WTC11 (cell line): ENCODE measurements at regions not wholly inside any gene's neighbourhood (a gene's known extent, or its start where the extent isn't known, plus 50 kb on each side); places are given as distances from the start of the nearest gene placed in this dataset.

Experiments
- CBFB ChIP-seq: sonication (generic); formaldehyde crosslinking; IDR thresholded peaks from 2 replicates; pipeline ENCODE4 v1.8.1; 2022; ENCODE audit warnings: mild to moderate bottlenecking, low read depth, missing genetic modification reagents
- ESRRA ChIP-seq: sonication (generic); formaldehyde crosslinking; IDR thresholded peaks from 2 replicates; pipeline ENCODE4 v1.8.1; 2022; ENCODE audit warnings: mild to moderate bottlenecking, missing genetic modification reagents, borderline replicate concordance
- GABPB1 ChIP-seq: sonication (generic); formaldehyde crosslinking; IDR thresholded peaks from 2 replicates; pipeline ENCODE4 v1.8.1; 2023; ENCODE audit warnings: mild to moderate bottlenecking, missing genetic modification reagents
- JUN ChIP-seq: sonication (generic); formaldehyde crosslinking; IDR thresholded peaks from 2 replicates; pipeline ENCODE4 v1.8.0; 2023; ENCODE audit warnings: mild to moderate bottlenecking, missing genetic modification reagents
- NR2C2 ChIP-seq: sonication (generic); formaldehyde crosslinking; IDR thresholded peaks from 2 replicates; pipeline ENCODE4 v1.8.0; 2022; ENCODE audit warnings: mild to moderate bottlenecking, missing genetic modification reagents
- NR3C1 ChIP-seq: sonication (generic); formaldehyde crosslinking; conservative IDR thresholded peaks from 2 replicates; pipeline ENCODE4 v1.8.1; 2023; ENCODE audit warnings: low read depth, mild to moderate bottlenecking, missing genetic modification reagents
- TF ChIP-seq, protein P1 (sequence below): sonication (generic); formaldehyde crosslinking; IDR thresholded peaks from 2 replicates; pipeline ENCODE4 v1.8.0; 2022; ENCODE audit warnings: mild to moderate bottlenecking, missing genetic modification reagents
- TF ChIP-seq, protein P2 (sequence below): fragments of 200-600 bp; IDR thresholded peaks from 2 replicates; pipeline ENCODE4 v1.8.0; 2022; ENCODE audit warnings: antibody characterized with exemption
- TF ChIP-seq, protein P3 (sequence below): sonication (generic); formaldehyde crosslinking; IDR thresholded peaks from 2 replicates; pipeline ENCODE4 v1.8.0; 2023; ENCODE audit warnings: missing genetic modification reagents
- TF ChIP-seq, protein P4 (sequence below): fragments of 250-450 bp; sonication (Bioruptor Pico); IDR thresholded peaks from 2 replicates; pipeline ENCODE4 v2.1.2; 2022; ENCODE audit warnings: mild to moderate bottlenecking, moderate library complexity
- TF ChIP-seq, protein P5 (sequence below): fragments of 250-450 bp; sonication (Bioruptor Pico); IDR thresholded peaks from 2 replicates; pipeline ENCODE4 v1.9.0; 2021; ENCODE audit warnings: mild to moderate bottlenecking
- TF ChIP-seq, protein P6 (sequence below): sonication (generic); formaldehyde crosslinking; IDR thresholded peaks from 2 replicates; pipeline ENCODE4 v1.8.0; 2022; ENCODE audit warnings: missing genetic modification reagents
- TF ChIP-seq, protein P7 (sequence below): sonication (generic); formaldehyde crosslinking; IDR thresholded peaks from 2 replicates; pipeline ENCODE4 v1.8.0; 2022; ENCODE audit warnings: mild to moderate bottlenecking, missing genetic modification reagents
- TF ChIP-seq, protein P8 (sequence below): sonication (generic); formaldehyde crosslinking; IDR thresholded peaks from 2 replicates; pipeline ENCODE4 v1.8.1; 2023; ENCODE audit warnings: mild to moderate bottlenecking, missing genetic modification reagents, borderline replicate concordance

DNA sequence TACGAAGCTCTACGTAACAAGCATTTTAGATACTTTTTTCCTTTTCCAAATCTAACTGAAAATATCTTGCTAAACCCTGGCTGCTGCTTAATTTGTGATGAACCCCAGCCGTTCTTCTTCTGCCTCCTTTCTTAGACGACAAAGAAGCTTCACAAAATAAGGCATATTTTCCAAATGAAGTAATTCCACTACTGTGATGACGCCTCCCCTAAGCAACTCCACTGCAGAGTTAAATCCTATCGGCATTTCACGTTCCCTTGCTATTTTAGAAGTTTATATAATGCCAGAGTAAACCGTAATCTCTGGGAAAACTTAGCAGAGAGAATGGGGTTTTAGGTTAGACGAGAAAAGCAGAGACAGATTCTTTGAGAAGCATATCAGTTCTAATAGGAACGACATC, 683.1 kb upstream of the SALL1 start:
- TF ChIP-seq, protein P1, sequence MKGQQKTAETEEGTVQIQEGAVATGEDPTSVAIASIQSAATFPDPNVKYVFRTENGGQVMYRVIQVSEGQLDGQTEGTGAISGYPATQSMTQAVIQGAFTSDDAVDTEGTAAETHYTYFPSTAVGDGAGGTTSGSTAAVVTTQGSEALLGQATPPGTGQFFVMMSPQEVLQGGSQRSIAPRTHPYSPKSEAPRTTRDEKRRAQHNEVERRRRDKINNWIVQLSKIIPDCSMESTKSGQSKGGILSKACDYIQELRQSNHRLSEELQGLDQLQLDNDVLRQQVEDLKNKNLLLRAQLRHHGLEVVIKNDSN (CRISPR knock-in tag), result no peak
- TF ChIP-seq, protein P2, sequence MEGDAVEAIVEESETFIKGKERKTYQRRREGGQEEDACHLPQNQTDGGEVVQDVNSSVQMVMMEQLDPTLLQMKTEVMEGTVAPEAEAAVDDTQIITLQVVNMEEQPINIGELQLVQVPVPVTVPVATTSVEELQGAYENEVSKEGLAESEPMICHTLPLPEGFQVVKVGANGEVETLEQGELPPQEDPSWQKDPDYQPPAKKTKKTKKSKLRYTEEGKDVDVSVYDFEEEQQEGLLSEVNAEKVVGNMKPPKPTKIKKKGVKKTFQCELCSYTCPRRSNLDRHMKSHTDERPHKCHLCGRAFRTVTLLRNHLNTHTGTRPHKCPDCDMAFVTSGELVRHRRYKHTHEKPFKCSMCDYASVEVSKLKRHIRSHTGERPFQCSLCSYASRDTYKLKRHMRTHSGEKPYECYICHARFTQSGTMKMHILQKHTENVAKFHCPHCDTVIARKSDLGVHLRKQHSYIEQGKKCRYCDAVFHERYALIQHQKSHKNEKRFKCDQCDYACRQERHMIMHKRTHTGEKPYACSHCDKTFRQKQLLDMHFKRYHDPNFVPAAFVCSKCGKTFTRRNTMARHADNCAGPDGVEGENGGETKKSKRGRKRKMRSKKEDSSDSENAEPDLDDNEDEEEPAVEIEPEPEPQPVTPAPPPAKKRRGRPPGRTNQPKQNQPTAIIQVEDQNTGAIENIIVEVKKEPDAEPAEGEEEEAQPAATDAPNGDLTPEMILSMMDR, result no peak
- TF ChIP-seq CBFB (CRISPR knock-in tag) (no peak), NR3C1 (CRISPR knock-in tag) (no peak), NR2C2 (CRISPR knock-in tag) (no peak), ESRRA (no peak), JUN (CRISPR knock-in tag) (no peak), GABPB1 (CRISPR knock-in tag) (no peak)
- TF ChIP-seq, protein P3, sequence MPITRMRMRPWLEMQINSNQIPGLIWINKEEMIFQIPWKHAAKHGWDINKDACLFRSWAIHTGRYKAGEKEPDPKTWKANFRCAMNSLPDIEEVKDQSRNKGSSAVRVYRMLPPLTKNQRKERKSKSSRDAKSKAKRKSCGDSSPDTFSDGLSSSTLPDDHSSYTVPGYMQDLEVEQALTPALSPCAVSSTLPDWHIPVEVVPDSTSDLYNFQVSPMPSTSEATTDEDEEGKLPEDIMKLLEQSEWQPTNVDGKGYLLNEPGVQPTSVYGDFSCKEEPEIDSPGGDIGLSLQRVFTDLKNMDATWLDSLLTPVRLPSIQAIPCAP (CRISPR knock-in tag), result no peak
- TF ChIP-seq, protein P4, sequence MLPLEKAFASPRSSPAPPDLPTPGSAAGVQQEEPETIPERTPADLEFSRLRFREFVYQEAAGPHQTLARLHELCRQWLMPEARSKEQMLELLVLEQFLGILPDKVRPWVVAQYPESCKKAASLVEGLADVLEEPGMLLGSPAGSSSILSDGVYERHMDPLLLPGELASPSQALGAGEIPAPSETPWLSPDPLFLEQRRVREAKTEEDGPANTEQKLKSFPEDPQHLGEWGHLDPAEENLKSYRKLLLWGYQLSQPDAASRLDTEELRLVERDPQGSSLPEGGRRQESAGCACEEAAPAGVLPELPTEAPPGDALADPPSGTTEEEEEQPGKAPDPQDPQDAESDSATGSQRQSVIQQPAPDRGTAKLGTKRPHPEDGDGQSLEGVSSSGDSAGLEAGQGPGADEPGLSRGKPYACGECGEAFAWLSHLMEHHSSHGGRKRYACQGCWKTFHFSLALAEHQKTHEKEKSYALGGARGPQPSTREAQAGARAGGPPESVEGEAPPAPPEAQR (CRISPR knock-in tag), result no peak
- TF ChIP-seq, protein P5, sequence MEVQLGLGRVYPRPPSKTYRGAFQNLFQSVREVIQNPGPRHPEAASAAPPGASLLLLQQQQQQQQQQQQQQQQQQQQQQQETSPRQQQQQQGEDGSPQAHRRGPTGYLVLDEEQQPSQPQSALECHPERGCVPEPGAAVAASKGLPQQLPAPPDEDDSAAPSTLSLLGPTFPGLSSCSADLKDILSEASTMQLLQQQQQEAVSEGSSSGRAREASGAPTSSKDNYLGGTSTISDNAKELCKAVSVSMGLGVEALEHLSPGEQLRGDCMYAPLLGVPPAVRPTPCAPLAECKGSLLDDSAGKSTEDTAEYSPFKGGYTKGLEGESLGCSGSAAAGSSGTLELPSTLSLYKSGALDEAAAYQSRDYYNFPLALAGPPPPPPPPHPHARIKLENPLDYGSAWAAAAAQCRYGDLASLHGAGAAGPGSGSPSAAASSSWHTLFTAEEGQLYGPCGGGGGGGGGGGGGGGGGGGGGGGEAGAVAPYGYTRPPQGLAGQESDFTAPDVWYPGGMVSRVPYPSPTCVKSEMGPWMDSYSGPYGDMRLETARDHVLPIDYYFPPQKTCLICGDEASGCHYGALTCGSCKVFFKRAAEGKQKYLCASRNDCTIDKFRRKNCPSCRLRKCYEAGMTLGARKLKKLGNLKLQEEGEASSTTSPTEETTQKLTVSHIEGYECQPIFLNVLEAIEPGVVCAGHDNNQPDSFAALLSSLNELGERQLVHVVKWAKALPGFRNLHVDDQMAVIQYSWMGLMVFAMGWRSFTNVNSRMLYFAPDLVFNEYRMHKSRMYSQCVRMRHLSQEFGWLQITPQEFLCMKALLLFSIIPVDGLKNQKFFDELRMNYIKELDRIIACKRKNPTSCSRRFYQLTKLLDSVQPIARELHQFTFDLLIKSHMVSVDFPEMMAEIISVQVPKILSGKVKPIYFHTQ (CRISPR knock-in tag), result no peak
- TF ChIP-seq, protein P6, sequence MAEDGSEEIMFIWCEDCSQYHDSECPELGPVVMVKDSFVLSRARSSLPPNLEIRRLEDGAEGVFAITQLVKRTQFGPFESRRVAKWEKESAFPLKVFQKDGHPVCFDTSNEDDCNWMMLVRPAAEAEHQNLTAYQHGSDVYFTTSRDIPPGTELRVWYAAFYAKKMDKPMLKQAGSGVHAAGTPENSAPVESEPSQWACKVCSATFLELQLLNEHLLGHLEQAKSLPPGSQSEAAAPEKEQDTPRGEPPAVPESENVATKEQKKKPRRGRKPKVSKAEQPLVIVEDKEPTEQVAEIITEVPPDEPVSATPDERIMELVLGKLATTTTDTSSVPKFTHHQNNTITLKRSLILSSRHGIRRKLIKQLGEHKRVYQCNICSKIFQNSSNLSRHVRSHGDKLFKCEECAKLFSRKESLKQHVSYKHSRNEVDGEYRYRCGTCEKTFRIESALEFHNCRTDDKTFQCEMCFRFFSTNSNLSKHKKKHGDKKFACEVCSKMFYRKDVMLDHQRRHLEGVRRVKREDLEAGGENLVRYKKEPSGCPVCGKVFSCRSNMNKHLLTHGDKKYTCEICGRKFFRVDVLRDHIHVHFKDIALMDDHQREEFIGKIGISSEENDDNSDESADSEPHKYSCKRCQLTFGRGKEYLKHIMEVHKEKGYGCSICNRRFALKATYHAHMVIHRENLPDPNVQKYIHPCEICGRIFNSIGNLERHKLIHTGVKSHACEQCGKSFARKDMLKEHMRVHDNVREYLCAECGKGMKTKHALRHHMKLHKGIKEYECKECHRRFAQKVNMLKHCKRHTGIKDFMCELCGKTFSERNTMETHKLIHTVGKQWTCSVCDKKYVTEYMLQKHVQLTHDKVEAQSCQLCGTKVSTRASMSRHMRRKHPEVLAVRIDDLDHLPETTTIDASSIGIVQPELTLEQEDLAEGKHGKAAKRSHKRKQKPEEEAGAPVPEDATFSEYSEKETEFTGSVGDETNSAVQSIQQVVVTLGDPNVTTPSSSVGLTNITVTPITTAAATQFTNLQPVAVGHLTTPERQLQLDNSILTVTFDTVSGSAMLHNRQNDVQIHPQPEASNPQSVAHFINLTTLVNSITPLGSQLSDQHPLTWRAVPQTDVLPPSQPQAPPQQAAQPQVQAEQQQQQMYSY (CRISPR knock-in tag), result no peak
- TF ChIP-seq, protein P7, sequence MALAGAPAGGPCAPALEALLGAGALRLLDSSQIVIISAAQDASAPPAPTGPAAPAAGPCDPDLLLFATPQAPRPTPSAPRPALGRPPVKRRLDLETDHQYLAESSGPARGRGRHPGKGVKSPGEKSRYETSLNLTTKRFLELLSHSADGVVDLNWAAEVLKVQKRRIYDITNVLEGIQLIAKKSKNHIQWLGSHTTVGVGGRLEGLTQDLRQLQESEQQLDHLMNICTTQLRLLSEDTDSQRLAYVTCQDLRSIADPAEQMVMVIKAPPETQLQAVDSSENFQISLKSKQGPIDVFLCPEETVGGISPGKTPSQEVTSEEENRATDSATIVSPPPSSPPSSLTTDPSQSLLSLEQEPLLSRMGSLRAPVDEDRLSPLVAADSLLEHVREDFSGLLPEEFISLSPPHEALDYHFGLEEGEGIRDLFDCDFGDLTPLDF (CRISPR knock-in tag), result no peak
- TF ChIP-seq, protein P8, sequence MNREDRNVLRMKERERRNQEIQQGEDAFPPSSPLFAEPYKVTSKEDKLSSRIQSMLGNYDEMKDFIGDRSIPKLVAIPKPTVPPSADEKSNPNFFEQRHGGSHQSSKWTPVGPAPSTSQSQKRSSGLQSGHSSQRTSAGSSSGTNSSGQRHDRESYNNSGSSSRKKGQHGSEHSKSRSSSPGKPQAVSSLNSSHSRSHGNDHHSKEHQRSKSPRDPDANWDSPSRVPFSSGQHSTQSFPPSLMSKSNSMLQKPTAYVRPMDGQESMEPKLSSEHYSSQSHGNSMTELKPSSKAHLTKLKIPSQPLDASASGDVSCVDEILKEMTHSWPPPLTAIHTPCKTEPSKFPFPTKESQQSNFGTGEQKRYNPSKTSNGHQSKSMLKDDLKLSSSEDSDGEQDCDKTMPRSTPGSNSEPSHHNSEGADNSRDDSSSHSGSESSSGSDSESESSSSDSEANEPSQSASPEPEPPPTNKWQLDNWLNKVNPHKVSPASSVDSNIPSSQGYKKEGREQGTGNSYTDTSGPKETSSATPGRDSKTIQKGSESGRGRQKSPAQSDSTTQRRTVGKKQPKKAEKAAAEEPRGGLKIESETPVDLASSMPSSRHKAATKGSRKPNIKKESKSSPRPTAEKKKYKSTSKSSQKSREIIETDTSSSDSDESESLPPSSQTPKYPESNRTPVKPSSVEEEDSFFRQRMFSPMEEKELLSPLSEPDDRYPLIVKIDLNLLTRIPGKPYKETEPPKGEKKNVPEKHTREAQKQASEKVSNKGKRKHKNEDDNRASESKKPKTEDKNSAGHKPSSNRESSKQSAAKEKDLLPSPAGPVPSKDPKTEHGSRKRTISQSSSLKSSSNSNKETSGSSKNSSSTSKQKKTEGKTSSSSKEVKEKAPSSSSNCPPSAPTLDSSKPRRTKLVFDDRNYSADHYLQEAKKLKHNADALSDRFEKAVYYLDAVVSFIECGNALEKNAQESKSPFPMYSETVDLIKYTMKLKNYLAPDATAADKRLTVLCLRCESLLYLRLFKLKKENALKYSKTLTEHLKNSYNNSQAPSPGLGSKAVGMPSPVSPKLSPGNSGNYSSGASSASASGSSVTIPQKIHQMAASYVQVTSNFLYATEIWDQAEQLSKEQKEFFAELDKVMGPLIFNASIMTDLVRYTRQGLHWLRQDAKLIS (CRISPR knock-in tag), result no peak
